ENCODE measurements at regions not wholly inside any gene's neighbourhood (a gene's known extent, or its start where the extent isn't known, plus 50 kb on each side); places are given as distances from the start of the nearest gene placed in this dataset.

- no peak for DNase-seq
- H3K36me3 ChIP-seq (replicated peaks) = no peaks in the 10 kb centered on the region
- in situ Hi-C loops (cut with HindIII; ENCODE audit: low pct_ligation_motif_present, low sequenced_read_pairs) = no loop called here
- H3K27ac ChIP-seq = no peak overlapping the region
- TF ChIP-seq, protein P1, sequence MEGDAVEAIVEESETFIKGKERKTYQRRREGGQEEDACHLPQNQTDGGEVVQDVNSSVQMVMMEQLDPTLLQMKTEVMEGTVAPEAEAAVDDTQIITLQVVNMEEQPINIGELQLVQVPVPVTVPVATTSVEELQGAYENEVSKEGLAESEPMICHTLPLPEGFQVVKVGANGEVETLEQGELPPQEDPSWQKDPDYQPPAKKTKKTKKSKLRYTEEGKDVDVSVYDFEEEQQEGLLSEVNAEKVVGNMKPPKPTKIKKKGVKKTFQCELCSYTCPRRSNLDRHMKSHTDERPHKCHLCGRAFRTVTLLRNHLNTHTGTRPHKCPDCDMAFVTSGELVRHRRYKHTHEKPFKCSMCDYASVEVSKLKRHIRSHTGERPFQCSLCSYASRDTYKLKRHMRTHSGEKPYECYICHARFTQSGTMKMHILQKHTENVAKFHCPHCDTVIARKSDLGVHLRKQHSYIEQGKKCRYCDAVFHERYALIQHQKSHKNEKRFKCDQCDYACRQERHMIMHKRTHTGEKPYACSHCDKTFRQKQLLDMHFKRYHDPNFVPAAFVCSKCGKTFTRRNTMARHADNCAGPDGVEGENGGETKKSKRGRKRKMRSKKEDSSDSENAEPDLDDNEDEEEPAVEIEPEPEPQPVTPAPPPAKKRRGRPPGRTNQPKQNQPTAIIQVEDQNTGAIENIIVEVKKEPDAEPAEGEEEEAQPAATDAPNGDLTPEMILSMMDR (IDR thresholded peaks at IDR 0.05; ENCODE audit: low read depth, low read length, missing control alignments) = no peak
- no peak overlapping the region for H3K4me3 ChIP-seq (ENCODE audit: low read depth, low read length)
- no peaks in the 10 kb centered on the region for H3K27me3 ChIP-seq (replicated peaks)
Observed at GRCh38 chr9:7542693-7543092, 256.9 kb downstream of the DMAC1 start.

DNA sequence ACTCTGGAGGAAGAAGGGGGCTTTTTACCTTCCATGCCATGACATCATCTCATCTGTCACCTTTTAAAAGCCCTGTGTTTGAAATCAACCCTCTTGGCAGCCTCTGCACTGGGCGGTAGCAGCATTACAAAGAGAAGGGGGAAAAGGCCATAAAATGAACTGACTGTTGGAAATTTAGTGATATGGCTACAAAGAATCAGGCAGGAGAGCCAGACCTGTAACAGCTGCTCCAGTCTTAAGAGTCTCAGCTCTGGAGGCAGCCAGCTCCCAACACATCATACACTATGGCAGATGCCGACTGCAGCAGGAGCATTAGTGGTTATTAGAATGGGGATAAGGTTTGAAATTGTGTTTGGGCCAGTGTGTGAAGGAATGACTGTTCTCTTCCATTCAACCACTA is 257.5 kb downstream of the DMAC1 start:
- no peaks in the 10 kb centered on the region for H3K27me3 ChIP-seq (replicated peaks)
- H3K36me3 ChIP-seq (replicated peaks) = no peaks in the 10 kb centered on the region
- DNase-seq = no peak
- H3K27ac ChIP-seq = no peak overlapping the region
- no peak overlapping the region for H3K4me3 ChIP-seq (ENCODE audit: low read depth, low read length)
- TF ChIP-seq, protein P1 (IDR thresholded peaks at IDR 0.05; ENCODE audit: low read depth, low read length, missing control alignments) = no peak
- in situ Hi-C loops (cut with HindIII; ENCODE audit: low pct_ligation_motif_present, low sequenced_read_pairs) = no loop called here

GRCh38 chr9:7536310-7536939 is 263.2 kb downstream of the DMAC1 start:
- Histone ChIP-seq H3K36me3 (replicated peaks) (no peaks in the 10 kb centered on the region), H3K27ac (no peak overlapping the region), H3K4me3 (ENCODE audit: low read depth, low read length) (no peak overlapping the region), H3K27me3 (replicated peaks) (no peaks in the 10 kb centered on the region)
- in situ Hi-C loops (cut with HindIII; ENCODE audit: low pct_ligation_motif_present, low sequenced_read_pairs) = no loop called here
- peak; percentile 8 for DNase-seq
- TF ChIP-seq, protein P1 (IDR thresholded peaks at IDR 0.05; ENCODE audit: low read depth, low read length, missing control alignments) = peak; percentile 75

- no peaks in the 10 kb centered on the region for H3K27me3 ChIP-seq (replicated peaks)
- DNase-seq = no peak
- H3K27ac ChIP-seq = no peak overlapping the region
- TF ChIP-seq, protein P1 (IDR thresholded peaks at IDR 0.05; ENCODE audit: low read depth, low read length, missing control alignments) = no peak
- no peak overlapping the region for H3K4me3 ChIP-seq (ENCODE audit: low read depth, low read length)
- H3K36me3 ChIP-seq (replicated peaks) = no peaks in the 10 kb centered on the region
- in situ Hi-C loops (cut with HindIII; ENCODE audit: low pct_ligation_motif_present, low sequenced_read_pairs) = no loop called here
Observed at GRCh38 chr9:7534211-7534935, 265.2 kb downstream of the DMAC1 start.

DNA sequence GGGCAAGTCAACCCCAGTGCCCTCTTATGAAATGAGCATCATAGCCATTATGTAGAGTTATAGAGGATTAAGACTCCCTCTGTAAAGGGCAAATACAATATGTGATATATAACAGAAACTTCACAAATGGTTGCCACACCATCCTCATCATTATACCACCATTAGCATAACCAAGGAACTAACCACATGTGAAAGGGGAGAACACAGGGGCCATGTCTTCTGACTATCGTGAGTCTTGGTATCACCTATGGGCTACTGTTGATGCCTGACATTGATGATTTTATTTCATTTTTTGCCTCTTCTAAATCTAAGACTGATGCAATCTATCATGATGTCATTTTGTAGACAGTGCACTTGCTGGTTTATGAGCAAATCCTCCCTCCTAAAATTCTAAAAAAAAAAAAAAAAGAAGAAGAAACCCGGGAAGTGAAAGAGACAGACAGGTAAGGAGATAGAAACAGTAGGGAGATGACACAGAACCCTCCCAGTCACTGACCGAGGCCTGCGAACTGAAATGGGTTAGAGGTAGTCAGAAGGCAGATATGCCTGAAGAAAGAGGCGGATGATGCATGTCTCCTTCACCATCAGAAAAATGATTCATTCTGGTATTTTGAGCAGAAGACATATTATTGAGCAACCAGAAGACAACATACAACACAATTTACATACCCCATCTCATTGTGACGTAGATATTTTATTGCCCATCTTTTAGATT is 266.0 kb downstream of the DMAC1 start:
- DNase-seq = no peak
- H3K4me3 ChIP-seq (ENCODE audit: low read depth, low read length) = no peak overlapping the region
- H3K27ac ChIP-seq = no peak overlapping the region
- H3K36me3 ChIP-seq (replicated peaks) = no peaks in the 10 kb centered on the region
- in situ Hi-C loops (cut with HindIII; ENCODE audit: low pct_ligation_motif_present, low sequenced_read_pairs) = no loop called here
- TF ChIP-seq, protein P1 (IDR thresholded peaks at IDR 0.05; ENCODE audit: low read depth, low read length, missing control alignments) = no peak
- no peaks in the 10 kb centered on the region for H3K27me3 ChIP-seq (replicated peaks)

Measured in brain microvascular endothelial cell (primary cell).